GM10248 (cell line): ENCODE measurements at regions not wholly inside any gene's neighbourhood (a gene's known extent, or its start where the extent isn't known, plus 50 kb on each side); places are given as distances from the start of the nearest gene placed in this dataset.

Source experiments
- CTCF ChIA-PET: fragments of 300-600 bp; sonication (Branson Sonifier 250); formaldehyde crosslinking; extraction: SDS; loops from one replicate; lab custom pipeline; 2021; ENCODE audit warnings: antibody characterized with exemption; lab: Yijun Ruan, JAX
- POLR2A ChIA-PET: fragments of 350-650 bp; sonication (Branson Sonifier 250); formaldehyde crosslinking; extraction: SDS; loops from one replicate; lab custom pipeline; 2020; ENCODE audit warnings: antibody characterized with exemption; lab: Yijun Ruan, JAX
- DNase-seq: peaks from one replicate; pipeline ENCODE4 v3.0.0; 2012; ENCODE audit errors: extremely low spot score
- TF ChIP-seq, protein P1 (sequence below): IDR thresholded peaks from 2 replicates; pipeline ENCODE4 v1.5.1; 2012; ENCODE audit warnings: mild to moderate bottlenecking, low read depth; ENCODE audit errors: extremely low read depth, missing control alignments, control extremely low read depth

DNA sequence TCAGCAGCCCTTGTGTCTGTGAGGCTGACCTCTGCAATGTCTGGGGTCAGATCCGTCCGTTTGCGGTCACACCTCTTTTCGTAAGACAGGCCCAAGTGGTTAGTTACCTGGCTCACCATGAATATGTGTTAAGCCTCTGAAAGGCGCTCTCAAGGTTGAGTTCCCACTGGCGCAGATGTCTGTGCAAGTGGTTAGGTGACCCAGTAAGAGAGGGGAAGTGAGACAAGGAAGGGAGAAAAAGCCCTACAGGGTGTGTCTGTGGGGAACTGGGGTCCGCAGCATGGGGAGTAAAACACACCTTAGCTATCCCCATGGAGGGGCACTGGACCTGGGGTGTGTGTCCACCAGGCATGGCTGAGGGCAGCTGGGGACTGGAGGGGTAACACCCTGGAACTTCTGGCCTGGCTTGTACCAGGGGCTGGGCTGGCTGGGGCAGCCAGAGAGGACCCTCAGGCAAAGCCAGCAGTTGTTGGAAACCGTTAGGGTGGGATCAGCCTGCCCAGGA, 391.6 kb upstream of the PROK2 start:
- POLR2A ChIA-PET: interaction anchor here (1.8 kb wide), 1 partner anchor 12 kb away, joined by 7 read pairs; no protein-coding TSS in a partner anchor
- CTCF ChIA-PET: interaction anchor here (1.4 kb wide), 3 partner anchors 21 to 301 kb away, joined by 3 to 4 read pairs (median 4); no protein-coding TSS in a partner anchor
- TF ChIP-seq, protein P1, sequence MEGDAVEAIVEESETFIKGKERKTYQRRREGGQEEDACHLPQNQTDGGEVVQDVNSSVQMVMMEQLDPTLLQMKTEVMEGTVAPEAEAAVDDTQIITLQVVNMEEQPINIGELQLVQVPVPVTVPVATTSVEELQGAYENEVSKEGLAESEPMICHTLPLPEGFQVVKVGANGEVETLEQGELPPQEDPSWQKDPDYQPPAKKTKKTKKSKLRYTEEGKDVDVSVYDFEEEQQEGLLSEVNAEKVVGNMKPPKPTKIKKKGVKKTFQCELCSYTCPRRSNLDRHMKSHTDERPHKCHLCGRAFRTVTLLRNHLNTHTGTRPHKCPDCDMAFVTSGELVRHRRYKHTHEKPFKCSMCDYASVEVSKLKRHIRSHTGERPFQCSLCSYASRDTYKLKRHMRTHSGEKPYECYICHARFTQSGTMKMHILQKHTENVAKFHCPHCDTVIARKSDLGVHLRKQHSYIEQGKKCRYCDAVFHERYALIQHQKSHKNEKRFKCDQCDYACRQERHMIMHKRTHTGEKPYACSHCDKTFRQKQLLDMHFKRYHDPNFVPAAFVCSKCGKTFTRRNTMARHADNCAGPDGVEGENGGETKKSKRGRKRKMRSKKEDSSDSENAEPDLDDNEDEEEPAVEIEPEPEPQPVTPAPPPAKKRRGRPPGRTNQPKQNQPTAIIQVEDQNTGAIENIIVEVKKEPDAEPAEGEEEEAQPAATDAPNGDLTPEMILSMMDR: no peak
- DNase-seq: peak; percentile 75

DNA sequence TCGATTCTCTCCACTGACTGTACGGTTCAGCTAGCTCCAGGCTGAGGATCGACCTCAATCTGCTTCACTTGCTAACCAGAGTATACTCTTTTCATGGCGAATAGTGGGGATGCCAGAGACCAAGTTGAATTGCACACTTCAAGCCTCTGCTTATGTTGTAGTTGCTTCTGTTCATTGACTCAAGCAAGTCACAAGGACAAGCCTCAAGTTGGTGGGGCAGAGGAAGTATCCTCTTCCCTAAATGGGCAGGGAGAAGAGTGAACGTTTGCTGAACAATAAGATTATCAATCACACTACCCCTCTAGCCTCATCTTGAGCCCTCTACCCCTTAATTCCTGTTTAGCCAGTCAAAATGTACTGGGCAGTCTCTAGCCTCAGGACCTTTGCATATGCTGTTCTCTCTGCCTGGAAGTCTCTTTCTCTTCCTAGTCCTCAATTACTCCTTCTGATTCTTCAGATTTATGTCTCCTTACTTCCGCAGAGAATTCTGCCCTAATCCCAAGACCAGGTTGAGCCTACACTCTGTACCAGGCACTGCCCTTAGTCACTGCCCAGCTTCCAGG, 390.4 kb upstream of the PROK2 start:
- no peak for DNase-seq
- TF ChIP-seq, protein P1: no peak
- POLR2A ChIA-PET: no interaction called here
- CTCF ChIA-PET: interaction anchor here (1.4 to 2.2 kb wide), 3 partner anchors 11 to 300 kb away, joined by 4 to 10 read pairs (median 4); no protein-coding TSS in a partner anchor

DNA sequence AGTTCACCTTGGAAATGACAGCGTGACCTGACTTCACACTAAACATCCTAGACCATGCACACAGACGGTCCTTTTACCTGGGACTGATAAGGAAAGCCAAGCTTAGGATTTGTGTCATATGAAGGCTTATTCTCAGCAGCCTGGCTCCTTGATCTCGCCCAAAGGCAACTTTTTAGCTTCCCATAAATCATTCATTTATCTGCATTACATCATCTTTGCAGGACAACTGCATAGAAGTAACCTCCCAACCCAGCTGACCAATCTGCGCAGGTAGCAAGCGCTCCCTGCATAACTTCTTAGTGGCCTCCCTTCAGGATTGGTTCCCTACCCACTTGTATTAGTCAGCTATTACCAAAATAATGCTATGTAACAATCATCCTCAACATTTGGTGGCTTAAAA, 389.9 kb upstream of the PROK2 start:
- POLR2A ChIA-PET: no interaction called here
- CTCF ChIA-PET: interaction anchor here (2.2 kb wide), 1 partner anchor 10 kb away, joined by 10 read pairs; no protein-coding TSS in a partner anchor
- no peak for DNase-seq
- TF ChIP-seq, protein P1: no peak

DNA sequence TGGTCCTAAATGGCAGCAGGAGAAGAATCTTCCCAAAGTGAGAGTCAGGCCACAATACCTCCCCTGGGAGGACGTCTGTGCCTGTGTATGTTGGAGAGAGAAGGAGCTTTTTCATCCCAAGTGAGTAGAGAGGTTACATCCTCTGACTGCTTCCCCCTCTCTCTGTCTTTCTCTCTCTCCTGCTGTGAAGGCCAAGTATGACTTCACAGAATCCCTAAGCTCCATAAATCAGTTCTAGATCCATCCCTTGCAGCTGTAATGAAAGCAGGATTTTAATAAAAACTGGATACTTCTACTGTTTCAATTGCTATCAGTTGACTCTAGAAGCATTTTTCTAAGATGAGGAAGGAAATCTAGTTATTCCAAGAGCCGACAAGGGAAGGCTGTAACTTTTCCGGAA, 389.1 kb upstream of the PROK2 start:
- DNase-seq: no peak
- ChIA-PET CTCF (interaction anchor here (0.7 to 2.2 kb wide), 4 partner anchors 9 to 524 kb away, joined by 3 to 10 read pairs (median 3); no protein-coding TSS in a partner anchor), POLR2A (no interaction called here)
- TF ChIP-seq, protein P1: no peak

DNA sequence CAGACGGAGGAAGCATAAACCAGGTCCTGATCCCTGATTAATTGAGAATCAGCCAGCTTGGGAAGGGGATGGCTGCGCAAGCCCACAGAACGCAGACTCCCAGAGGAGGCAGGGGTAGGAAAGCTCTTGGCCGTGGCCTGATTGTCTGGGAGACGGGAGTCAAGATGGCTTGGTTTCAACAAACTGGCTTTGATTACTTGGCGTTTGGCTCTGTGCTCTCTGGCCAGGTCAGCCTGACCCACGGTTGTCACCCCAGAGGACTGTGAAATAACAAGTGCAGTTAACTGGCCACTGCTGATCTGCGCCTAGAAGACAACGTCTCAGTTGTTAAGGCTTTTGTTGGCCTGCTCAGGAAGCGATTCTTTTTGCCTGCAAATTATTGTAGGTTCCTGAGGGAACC, 387.0 kb upstream of the PROK2 start:
- TF ChIP-seq, protein P1: no peak
- ChIA-PET POLR2A (interaction anchor here (0.6 kb wide), 1 partner anchor 356 kb away, joined by 3 read pairs; no protein-coding TSS in a partner anchor), CTCF (interaction anchor here (1.0 to 1.5 kb wide), 4 partner anchors 13 to 83 kb away, joined by 3 to 4 read pairs (median 4); no protein-coding TSS in a partner anchor)
- DNase-seq: no peak

DNA sequence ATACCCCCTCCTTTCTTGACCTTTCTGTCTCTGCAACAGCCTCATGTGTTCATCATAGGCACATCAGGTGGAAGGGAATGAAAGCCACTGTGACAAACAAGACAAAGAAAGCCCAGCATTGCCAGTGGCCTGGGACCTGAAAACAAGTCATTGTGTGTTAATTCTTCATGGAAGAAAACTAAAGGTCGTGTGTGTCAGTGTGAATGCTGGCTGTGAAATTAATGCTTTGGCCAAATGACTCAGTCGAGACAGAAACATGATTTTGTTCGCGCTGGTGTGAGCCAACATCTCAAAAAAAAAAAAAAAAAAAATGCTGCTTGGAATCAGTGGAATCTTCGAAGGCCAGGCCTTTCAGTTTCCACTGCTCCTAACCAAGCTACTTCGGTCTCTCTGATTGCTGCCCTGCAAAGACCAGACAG, 386.5 kb upstream of the PROK2 start:
- DNase-seq: no peak
- TF ChIP-seq, protein P1: no peak
- ChIA-PET CTCF (interaction anchor here (1.3 kb wide), 1 partner anchor 23 kb away, joined by 4 read pairs; no protein-coding TSS in a partner anchor), POLR2A (interaction anchor here (0.6 kb wide), 1 partner anchor 355 kb away, joined by 3 read pairs; no protein-coding TSS in a partner anchor)
